Renal pelvis (tissue), 1 donor: ENCODE measurements at regions not wholly inside any gene's neighbourhood (a gene's known extent, or its start where the extent isn't known, plus 50 kb on each side); places are given as distances from the start of the nearest gene placed in this dataset.

Source experiments
- DNase-seq: peaks from one replicate; pipeline ENCODE4 v3.0.0-alpha.2; 2013

DNA sequence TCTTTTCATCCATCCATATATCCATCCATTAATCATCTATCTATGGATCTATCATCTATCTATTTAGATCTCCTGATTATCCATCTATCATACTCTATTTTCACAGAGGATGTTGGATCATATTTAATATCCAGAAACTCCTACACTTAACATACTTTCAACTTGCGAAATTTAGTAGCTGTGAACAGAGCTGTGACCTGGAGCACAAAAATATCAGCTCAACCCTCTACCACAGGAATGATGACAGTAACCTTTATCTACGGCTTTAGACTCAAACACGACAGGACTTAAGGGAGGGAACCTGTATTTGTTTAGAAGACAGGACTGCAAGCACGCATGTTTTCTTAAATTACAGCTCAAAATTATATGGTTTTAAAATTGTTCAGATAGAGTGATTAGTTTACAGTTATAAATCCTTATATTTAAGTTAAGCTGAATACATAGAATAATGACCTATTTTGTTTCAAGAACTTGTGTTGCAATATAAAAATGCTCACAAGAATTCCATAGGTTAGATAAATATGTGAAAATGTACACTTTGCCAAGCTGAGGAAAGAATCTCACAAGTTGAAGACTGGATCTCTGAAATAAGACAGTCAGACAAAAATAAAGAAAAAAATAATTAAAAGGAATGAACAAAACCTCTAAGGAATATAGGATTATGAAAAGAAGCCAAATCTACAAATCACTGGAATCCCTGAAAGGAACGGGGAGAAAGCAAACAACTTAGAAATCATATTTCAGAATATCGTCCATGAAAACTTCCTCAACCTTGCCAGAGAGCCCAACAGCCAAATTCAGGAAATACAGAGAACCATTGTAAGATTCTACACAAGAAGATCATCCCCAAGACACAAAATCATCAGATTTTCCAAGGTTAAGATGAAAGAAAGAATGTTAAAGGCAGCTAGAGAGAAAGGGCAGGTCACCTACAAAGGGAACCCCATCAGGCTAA lies 142.0 kb downstream of the COL6A3 start:
- DNase-seq, result no peak
